Putamen (tissue), 1 donor: ENCODE measurements at regions not wholly inside any gene's neighbourhood (a gene's known extent, or its start where the extent isn't known, plus 50 kb on each side); places are given as distances from the start of the nearest gene placed in this dataset.
"Not testable (repeated sequence)": the region's sequence is repeated elsewhere in the genome, so short reads cannot be mapped to it uniquely, and the experiment has no call there.

ENCODE experiments used
- DNase-seq: peaks from one replicate; pipeline ENCODE4 v3.0.0-alpha.2; 2016; ENCODE audit warnings: low spot score

DNA sequence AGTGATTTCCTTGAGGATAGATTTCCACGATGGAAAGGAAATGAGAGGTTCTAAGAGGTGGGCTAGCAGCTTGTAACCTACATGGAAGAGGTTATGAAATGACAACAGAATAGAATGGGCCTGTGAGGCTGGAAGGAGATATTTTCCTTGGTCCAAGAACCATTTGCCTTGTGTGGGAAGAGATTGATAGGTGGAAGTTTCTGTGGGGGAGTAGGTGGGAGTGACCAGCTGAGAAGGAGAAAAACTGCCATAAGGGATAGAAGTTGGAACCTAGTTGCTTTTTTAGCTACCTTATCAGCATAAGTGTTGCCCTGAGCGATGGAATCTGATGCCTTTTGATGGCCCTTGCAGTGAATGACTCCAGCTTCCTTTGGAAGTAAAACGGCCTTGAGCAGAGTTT, 60.4 kb upstream of the NAA35 start:
- DNase-seq = not testable (repeated sequence)

DNA sequence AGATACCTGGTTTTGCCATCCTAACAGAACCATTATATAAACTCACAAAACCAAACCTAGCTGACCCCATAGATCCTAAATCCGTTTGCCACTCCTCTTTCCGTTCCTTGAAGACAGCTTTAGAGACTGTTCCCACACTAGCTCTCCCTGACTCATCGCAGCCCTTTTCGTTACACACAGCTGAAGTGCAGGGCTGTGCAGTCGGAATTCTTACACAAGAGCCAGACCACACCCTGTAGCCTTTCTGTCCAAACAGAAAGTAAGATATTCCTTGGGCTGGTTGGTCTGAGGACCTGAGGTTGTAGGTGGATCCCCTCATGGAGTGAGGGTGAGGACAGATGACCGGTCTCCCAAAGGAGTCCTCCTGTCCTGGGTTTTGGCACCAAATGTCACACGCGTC, 56.7 kb upstream of the NAA35 start:
- no peak for DNase-seq

GRCh38 chr9:85890962-85891361, 50.0 kb upstream of the NAA35 start:
- DNase-seq = no peak
